HEK293 (cell line): ENCODE measurements at regions not wholly inside any gene's neighbourhood (a gene's known extent, or its start where the extent isn't known, plus 50 kb on each side); places are given as distances from the start of the nearest gene placed in this dataset.

Experiments used
- CTCF ChIA-PET: fragments of 350-600 bp; formaldehyde crosslinking; extraction: SDS; loops from one replicate; lab custom pipeline; 2021; ENCODE audit warnings: antibody characterized with exemption; lab: Yijun Ruan, JAX
- POLR2A ChIA-PET: fragments of 300-600 bp; formaldehyde crosslinking; extraction: SDS; loops from one replicate; lab custom pipeline; 2020; ENCODE audit warnings: antibody characterized with exemption, inconsistent platforms; lab: Yijun Ruan, JAX
- H3K27ac ChIP-seq: fragments of 200-500 bp; sonication (Bioruptor generic); 2 replicates; pipeline ENCODE4 v1.5.1; 2014; ENCODE audit warnings: low read depth, low read length, control low read depth, inconsistent platforms; ENCODE audit errors: extremely low read depth
- H3K36me3 ChIP-seq, 2 experiments: fragments of 200-500 bp in 1 of 2; sonication (Bioruptor generic) in 1 of 2; 1 replicate in 1 of 2; 2 replicates in 1 of 2; pipeline ENCODE4 v1.5.1; 2014 to 2017; ENCODE audit warnings: inconsistent platforms in 2 of 2, low read length in 2 of 2; ENCODE audit not compliant: control insufficient read depth in 2 of 2, insufficient read depth in 1 of 2
- H3K4me1 ChIP-seq: fragments of 200-500 bp; sonication (Bioruptor generic); 2 replicates; pipeline ENCODE4 v1.5.1; 2014; ENCODE audit warnings: mild to moderate bottlenecking, low read length, inconsistent platforms; ENCODE audit not compliant: control insufficient read depth, insufficient read depth
- H3K4me3 ChIP-seq: 2 replicates; pipeline ENCODE4 v1.5.1; 2011; ENCODE audit warnings: low read depth, mild to moderate bottlenecking, control low read depth, low read length, moderate library complexity
- H3K9me3 ChIP-seq: fragments of 200-500 bp; sonication (Bioruptor generic); 2 replicates; pipeline ENCODE4 v1.5.1; 2014; ENCODE audit warnings: low read depth, low read length, inconsistent platforms; ENCODE audit not compliant: control insufficient read depth, insufficient read depth
- AEBP2 ChIP-seq: fragments of 450-650 bp; formaldehyde crosslinking; IDR thresholded peaks from 2 replicates; pipeline ENCODE4 v1.5.1; 2016; ENCODE audit warnings: missing biosample characterization, missing genetic modification characterization, borderline replicate concordance
- ATF2 ChIP-seq: fragments of 450-650 bp; formaldehyde crosslinking; IDR thresholded peaks from 2 replicates; pipeline ENCODE4 v1.5.1; 2016; ENCODE audit warnings: missing biosample characterization, missing genetic modification characterization, low read depth
- KLF17 ChIP-seq: fragments of 450-650 bp; formaldehyde crosslinking; IDR thresholded peaks from 2 replicates; pipeline ENCODE4 v1.5.1; 2016; ENCODE audit warnings: missing biosample characterization, missing genetic modification characterization
- MEIS1 ChIP-seq: sonication (generic); formaldehyde crosslinking; IDR thresholded peaks from 2 replicates; pipeline ENCODE4 v1.8.1; 2022; ENCODE audit warnings: missing genetic modification reagents, mild to moderate bottlenecking, borderline replicate concordance
- MYNN ChIP-seq: fragments of 450-650 bp; formaldehyde crosslinking; IDR thresholded peaks from 2 replicates; pipeline ENCODE4 v1.5.1; 2016; ENCODE audit warnings: missing biosample characterization, missing genetic modification characterization, borderline replicate concordance
- ZBTB1 ChIP-seq: fragments of 450-650 bp; formaldehyde crosslinking; IDR thresholded peaks from 2 replicates; pipeline ENCODE4 v1.5.1; 2016; ENCODE audit warnings: missing biosample characterization, missing genetic modification characterization
- ZIC2 ChIP-seq: fragments of 450-650 bp; formaldehyde crosslinking; IDR thresholded peaks from 2 replicates; pipeline ENCODE4 v1.5.1; 2016; ENCODE audit warnings: missing biosample characterization, missing genetic modification characterization
- ZNF350 ChIP-seq: fragments of 450-650 bp; formaldehyde crosslinking; IDR thresholded peaks from 2 replicates; pipeline ENCODE4 v1.5.0; 2017; ENCODE audit warnings: missing biosample characterization, mild to moderate bottlenecking, missing genetic modification characterization
- ZNF398 ChIP-seq: fragments of 450-650 bp; formaldehyde crosslinking; IDR thresholded peaks from 2 replicates; pipeline ENCODE4 v1.5.1; 2017; ENCODE audit warnings: missing biosample characterization, missing genetic modification characterization
- ZNF501 ChIP-seq: fragments of 450-650 bp; formaldehyde crosslinking; IDR thresholded peaks from 2 replicates; pipeline ENCODE4 v1.5.1; 2016; ENCODE audit warnings: missing biosample characterization, missing genetic modification characterization
- ZNF548 ChIP-seq: fragments of 450-650 bp; formaldehyde crosslinking; IDR thresholded peaks from 2 replicates; pipeline ENCODE4 v1.5.1; 2016; ENCODE audit warnings: missing biosample characterization, missing genetic modification characterization
- ZNF549 ChIP-seq: fragments of 450-650 bp; IDR thresholded peaks from 2 replicates; pipeline ENCODE4 v1.5.1; 2018; ENCODE audit warnings: missing biosample characterization, missing genetic modification characterization, mild to moderate bottlenecking, inconsistent platforms, moderate library complexity
- ZNF747 ChIP-seq: fragments of 450-650 bp; formaldehyde crosslinking; IDR thresholded peaks from 2 replicates; pipeline ENCODE4 v1.5.1; 2016; ENCODE audit warnings: missing biosample characterization, missing genetic modification characterization
- ZNF785 ChIP-seq: fragments of 450-650 bp; formaldehyde crosslinking; IDR thresholded peaks from 2 replicates; pipeline ENCODE4 v1.5.1; 2016; ENCODE audit warnings: missing biosample characterization, missing genetic modification characterization
- ZSCAN18 ChIP-seq: fragments of 450-650 bp; formaldehyde crosslinking; IDR thresholded peaks from 2 replicates; pipeline ENCODE4 v1.5.1; 2016; ENCODE audit warnings: missing biosample characterization, missing genetic modification characterization

GRCh38 chr5:2006193-2006970 lies 123.7 kb upstream of the IRX4 start:
- ChIA-PET POLR2A (interaction anchor here (0.5 kb wide), 1 partner anchor 198 kb away, joined by 3 read pairs; no protein-coding TSS in a partner anchor), CTCF (interaction anchor here (1.0 kb wide), 1 partner anchor 31 kb away, joined by 3 read pairs; no protein-coding TSS in a partner anchor)
- H3K4me1 ChIP-seq = no peaks in the 10 kb centered on the region
- H3K36me3 ChIP-seq = no peaks in the 10 kb centered on the region
- TF ChIP-seq MYNN (tag by site-specific recombination) (no peak), ZSCAN18 (tag by site-specific recombination) (no peak), ZNF501 (tag by site-specific recombination) (no peak), ZNF350 (tag by site-specific recombination) (no peak), ATF2 (tag by site-specific recombination) (no peak), MEIS1 (CRISPR knock-in tag) (no peak), ZNF398 (no peak), ZNF548 (tag by site-specific recombination) (no peak), KLF17 (tag by site-specific recombination) (no peak), AEBP2 (tag by site-specific recombination) (no peak), ZNF549 (no peak), ZNF785 (tag by site-specific recombination) (no peak), ZBTB1 (tag by site-specific recombination) (no peak)
- H3K4me3 ChIP-seq = no peak overlapping the region
- no peaks in the 10 kb centered on the region for H3K9me3 ChIP-seq
- no peak overlapping the region for H3K27ac ChIP-seq

- CTCF ChIA-PET = no interaction called here
- Histone ChIP-seq H3K9me3 (no peaks in the 10 kb centered on the region), H3K27ac (no peak overlapping the region), H3K36me3 (no peaks in the 10 kb centered on the region), H3K4me1 (no peaks in the 10 kb centered on the region), H3K4me3 (no peak overlapping the region)
- POLR2A ChIA-PET = no interaction called here
- no peak for TF ChIP-seq ZNF747 (tag by site-specific recombination)
- TF ChIP-seq ZIC2 (tag by site-specific recombination) = peak; percentile 53
- TF ChIP-seq, all 188 proteins: peak for 1
Measured at GRCh38 chr5:2005101-2006041, 122.6 kb upstream of the IRX4 start.
